Erythroblast (primary cell): ENCODE measurements at regions not wholly inside any gene's neighbourhood (a gene's known extent, or its start where the extent isn't known, plus 50 kb on each side); places are given as distances from the start of the nearest gene placed in this dataset.

Source experiments
- GATA1 ChIP-seq: IDR thresholded peaks from 2 replicates; pipeline ENCODE4 v1.6.1; 2011; ENCODE audit warnings: low read depth, mild to moderate bottlenecking, control low read depth, low read length, moderate library complexity
- POLR2A ChIP-seq: IDR thresholded peaks from 2 replicates; pipeline ENCODE4 v1.6.1; 2011; ENCODE audit warnings: mild to moderate bottlenecking, low read length

DNA sequence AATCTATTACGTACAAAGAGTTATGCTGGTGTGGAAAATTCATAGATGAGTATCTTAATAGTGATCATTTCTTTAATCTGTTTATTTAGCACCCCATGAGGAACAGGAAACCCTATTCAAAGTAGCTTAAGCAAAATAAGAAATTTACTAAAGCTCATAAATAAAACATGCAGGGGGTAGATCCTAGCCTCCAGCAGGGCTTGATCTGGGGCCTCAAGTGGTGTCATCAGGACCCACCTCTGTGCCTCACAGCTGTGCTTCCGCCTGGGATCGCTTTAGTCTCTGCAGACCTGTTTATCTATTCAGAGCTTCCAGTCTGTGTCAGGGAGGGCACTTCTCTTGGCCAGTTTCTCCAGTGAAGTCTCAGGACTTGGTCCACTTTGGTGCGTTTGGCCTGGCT, 171.0 kb upstream of the SLC24A5 start:
- TF ChIP-seq POLR2A (no peak), GATA1 (no peak)
